IMR-90 (cell line): ENCODE measurements at regions not wholly inside any gene's neighbourhood (a gene's known extent, or its start where the extent isn't known, plus 50 kb on each side); places are given as distances from the start of the nearest gene placed in this dataset.

ENCODE experiments used
- ATAC-seq: fragments of 200-7000 bp; cut with Tn5 transposase; 2 replicates; pipeline ENCODE4 v1.9.1; 2020; ENCODE audit warnings: low read depth, mild to moderate bottlenecking, moderate library complexity
- BruUV-seq: library from RNA; stranded (reverse); fragments of 400-500 nt; replicated peaks from 2 replicates; lab custom pipeline; 2021; lab: Mats Ljungman, UMichigan
- CTCF ChIA-PET: fragments of 300-600 bp; formaldehyde crosslinking; extraction: SDS; loops from one replicate; lab custom pipeline; 2021; ENCODE audit warnings: antibody characterized with exemption; lab: Yijun Ruan, JAX
- POLR2A ChIA-PET: fragments of 300-600 bp; sonication (Branson Sonifier 250); formaldehyde crosslinking; loops from one replicate; lab custom pipeline; 2022; ENCODE audit warnings: antibody characterized with exemption; ENCODE audit not compliant: unreplicated experiment; lab: Charles Lee
- DNase-seq: peaks from one replicate; pipeline ENCODE4 v3.0.0; 2013
- H2AFZ ChIP-seq: replicated peaks from 2 replicates; pipeline ENCODE3; 2013; ENCODE audit warnings: low read length, mild to moderate bottlenecking; ENCODE audit not compliant: poor library complexity
- H2AK5ac ChIP-seq: 2 replicates; pipeline ENCODE4 v1.6.1; 2013; ENCODE audit warnings: low read depth, low read length, inconsistent platforms
- H2AK9ac ChIP-seq: replicated peaks from 2 replicates; pipeline ENCODE3; 2013; ENCODE audit warnings: mild to moderate bottlenecking, low read depth, low read length, moderate library complexity; ENCODE audit not compliant: poor library complexity
- H2BK120ac ChIP-seq: 2 replicates; pipeline ENCODE4 v1.6.1; 2013; ENCODE audit warnings: low read depth, low read length, inconsistent platforms
- H2BK15ac ChIP-seq: 3 replicates; pipeline ENCODE4 v1.6.1; 2013; ENCODE audit warnings: low read depth, low read length, inconsistent platforms
- H2BK20ac ChIP-seq: 2 replicates; pipeline ENCODE4 v1.6.1; 2013; ENCODE audit warnings: low read depth, mild to moderate bottlenecking, inconsistent platforms, low read length, moderate library complexity
- H2BK5ac ChIP-seq: 2 replicates; pipeline ENCODE4 v1.6.1; 2013; ENCODE audit warnings: mild to moderate bottlenecking, low read depth, low read length, inconsistent platforms; ENCODE audit not compliant: poor library complexity, severe bottlenecking
- H3K14ac ChIP-seq: replicated peaks from 2 replicates; pipeline ENCODE4 v1.6.1; 2013; ENCODE audit warnings: low read depth, low read length, inconsistent platforms
- H3K18ac ChIP-seq: 2 replicates; pipeline ENCODE4 v1.6.1; 2013; ENCODE audit warnings: low read depth, low read length, control low read depth
- H3K23ac ChIP-seq: 2 replicates; pipeline ENCODE4 v1.6.1; 2013; ENCODE audit warnings: low read depth, low read length, inconsistent platforms
- H3K27ac ChIP-seq: 2 replicates; pipeline ENCODE4 v1.5.1; 2013; ENCODE audit warnings: mild to moderate bottlenecking, control low read depth, low read length; ENCODE audit not compliant: insufficient read depth
- H3K27me3 ChIP-seq: 2 replicates; pipeline ENCODE4 v1.6.1; 2013; ENCODE audit warnings: low read length; ENCODE audit not compliant: control insufficient read depth, insufficient read depth
- H3K36me3 ChIP-seq: 2 replicates; pipeline ENCODE4 v1.6.1; 2013; ENCODE audit warnings: low read length, mixed read lengths; ENCODE audit not compliant: control insufficient read depth, insufficient read depth
- H3K4ac ChIP-seq: 2 replicates; pipeline ENCODE4 v1.6.1; 2013; ENCODE audit warnings: low read depth, low read length, inconsistent platforms
- H3K4me1 ChIP-seq: 2 replicates; pipeline ENCODE4 v1.6.1; 2013; ENCODE audit warnings: low read length, mixed read lengths; ENCODE audit not compliant: control insufficient read depth, insufficient read depth
- H3K4me2 ChIP-seq: 2 replicates; pipeline ENCODE4 v1.6.1; 2013; ENCODE audit warnings: low read depth, mild to moderate bottlenecking, control low read depth, low read length, moderate library complexity
- H3K4me3 ChIP-seq: 2 replicates; pipeline ENCODE4 v1.5.1; 2013; ENCODE audit warnings: low read depth, mild to moderate bottlenecking, control low read depth, low read length, moderate library complexity; ENCODE audit not compliant: insufficient read depth
- H3K56ac ChIP-seq: 2 replicates; pipeline ENCODE4 v1.6.1; 2013; ENCODE audit warnings: low read length, inconsistent platforms; ENCODE audit not compliant: insufficient read depth; ENCODE audit errors: extremely low read depth
- H3K79me1 ChIP-seq, 2 experiments: 2 replicates each; pipeline ENCODE4 v1.6.1; 2013; ENCODE audit warnings: low read length in 2 of 2, inconsistent platforms in 1 of 2, low read depth in 1 of 2
- H3K9ac ChIP-seq: 2 replicates; pipeline ENCODE4 v1.6.1; 2013; ENCODE audit warnings: low read depth, low read length, control low read depth
- H3K9me1 ChIP-seq: 2 replicates; pipeline ENCODE4 v1.6.1; 2013; ENCODE audit warnings: low read length, inconsistent platforms; ENCODE audit not compliant: insufficient read depth
- H3K9me3 ChIP-seq: 2 replicates; pipeline ENCODE4 v1.6.1; 2013; ENCODE audit warnings: low read length; ENCODE audit not compliant: control insufficient read depth, insufficient read depth
- H4K20me1 ChIP-seq: 2 replicates; pipeline ENCODE4 v1.6.1; 2013; ENCODE audit warnings: low read length, inconsistent platforms; ENCODE audit not compliant: insufficient read depth
- H4K5ac ChIP-seq: 2 replicates; pipeline ENCODE4 v1.6.1; 2013; ENCODE audit warnings: mild to moderate bottlenecking, low read depth, low read length, control low read depth
- H4K8ac ChIP-seq, 2 experiments: 2 replicates each; pipeline ENCODE4 v1.6.1; 2013; ENCODE audit warnings: low read depth in 2 of 2, low read length in 2 of 2, control low read depth in 1 of 2, inconsistent platforms in 1 of 2
- H4K91ac ChIP-seq: 2 replicates; pipeline ENCODE4 v1.6.1; 2013; ENCODE audit warnings: low read depth, low read length, inconsistent platforms; ENCODE audit not compliant: insufficient read depth
- MAFK ChIP-seq: IDR thresholded peaks from 2 replicates; pipeline ENCODE4 v1.6.1; 2012; ENCODE audit warnings: low read depth, low read length, improper control_type of control experiment
- RCOR1 ChIP-seq: IDR thresholded peaks from 2 replicates; pipeline ENCODE4 v1.6.1; 2012; ENCODE audit warnings: mild to moderate bottlenecking, low read length, improper control_type of control experiment; ENCODE audit not compliant: insufficient replicate concordance
- WGBS, 2 experiments: methylation state at CpG; one replicate each; pipeline versions ENCODE4 v1.1.5 to v1.1.7; 2013; ENCODE audit warnings: missing lambda C conversion rate in 2 of 2; ENCODE audit not compliant: insufficient read length in 1 of 2; ENCODE audit errors: extremely low coverage in 2 of 2; 5-methylcytosine and 5-hydroxymethylcytosine counted together
- dilution Hi-C: fragments of 300-500 bp; cut with HindIII; formaldehyde crosslinking; loops from one replicate; pipeline ENCODE4 v1.14.3; 2018; ENCODE audit warnings: low sequenced_read_pairs; ENCODE audit not compliant: unreplicated experiment
- in situ Hi-C: fragments of 300-500 bp; cut with MboI; formaldehyde crosslinking; loops from 3 replicates; pipeline ENCODE4 v1.14.3; 2019; ENCODE audit warnings: low sequenced_read_pairs, inconsistent platforms, mixed read lengths
- intact Hi-C: fragments of 100-400 bp; cut with micrococcal nuclease; formaldehyde crosslinking; loops from 2 replicates; pipeline ENCODE4 v1.10.0; 2022

GRCh38 chrY:12492218-12492617 lies 208.8 kb upstream of the USP9Y start:
- H3K4ac ChIP-seq: no peak overlapping the region
- dilution Hi-C loops: no loop called here
- no peak overlapping the region for H2AK5ac ChIP-seq

More at GRCh38 chrY:12492218-12492617, 208.8 kb upstream of the USP9Y start:
- no peak overlapping the region for H3K27ac ChIP-seq
- in situ Hi-C loops (no loop called here), intact Hi-C loops (no loop called here)
- WGBS, 2 experiments: no CpG with 5 or more reads among the region's 1 CpG
- H3K79me1 ChIP-seq: no peaks in the 10 kb centered on the region
- H2BK120ac ChIP-seq: no peak overlapping the region
- BruUV-seq: no TSS peak
- no peaks in the 10 kb centered on the region for H3K9me3 ChIP-seq
- no peak overlapping the region for H4K91ac ChIP-seq
- H3K56ac ChIP-seq: no peak overlapping the region
- no peak for TF ChIP-seq RCOR1
- TF ChIP-seq MAFK: no peak
- no peak overlapping the region for H2BK15ac ChIP-seq
- no peak overlapping the region for H3K23ac ChIP-seq
- ATAC-seq (no peak), DNase-seq (no peak)
- no peak overlapping the region for H2AFZ ChIP-seq
- no peak overlapping the region for H3K4me2 ChIP-seq
- H3K36me3 ChIP-seq: no peaks in the 10 kb centered on the region
- ChIA-PET POLR2A (no interaction called here), CTCF (no interaction called here)
- H3K27me3 ChIP-seq: no peaks in the 10 kb centered on the region
- H3K4me1 ChIP-seq: no peaks in the 10 kb centered on the region
- no peak overlapping the region for H4K8ac ChIP-seq
- H2AK9ac ChIP-seq: no peak overlapping the region
- H3K14ac ChIP-seq: no peak overlapping the region
- no peaks in the 10 kb centered on the region for H3K9me1 ChIP-seq
- no peak overlapping the region for H4K5ac ChIP-seq
- no peaks in the 10 kb centered on the region for H4K20me1 ChIP-seq
- H3K9ac ChIP-seq: no peak overlapping the region
- no peak overlapping the region for H2BK5ac ChIP-seq
- no peak overlapping the region for H2BK20ac ChIP-seq
- H3K4me3 ChIP-seq: no peak overlapping the region
- no peak overlapping the region for H3K18ac ChIP-seq
